Esophagus squamous epithelium (tissue), 5 donors: ENCODE measurements at regions not wholly inside any gene's neighbourhood (a gene's known extent, or its start where the extent isn't known, plus 50 kb on each side); places are given as distances from the start of the nearest gene placed in this dataset.

Source experiments
- DNase-seq: peaks from one replicate; lab custom pipeline; 2025; lab: John Stamatoyannopoulos, UW
- H3K27ac ChIP-seq, 4 donors: fragments of 200-600 bp; sonication (generic); one replicate each; pipeline ENCODE4 v1.5.1; 2016 to 2019; ENCODE audit warnings: mild to moderate bottlenecking in 1 of 4
- H3K27me3 ChIP-seq, 4 donors: fragments of 200-600 bp; sonication (generic); 1 replicate in 3 of 4; 2 replicates in 1 of 4; pipeline versions ENCODE4 v1.5.1 to v1.6.0; 2017 to 2021; ENCODE audit warnings: antibody characterized with exemption in 1 of 4
- H3K36me3 ChIP-seq, 3 donors: fragments of 200-600 bp; sonication (generic); one replicate each; pipeline ENCODE4 v1.5.1; 2016 to 2019
- H3K4me1 ChIP-seq, 3 donors: fragments of 200-600 bp; sonication (generic); one replicate each; pipeline ENCODE4 v1.5.1; 2017 to 2019
- H3K4me3 ChIP-seq, 4 donors: fragments of 200-600 bp; sonication (generic); 1 replicate in 3 of 4; 2 replicates in 1 of 4; pipeline ENCODE4 v1.5.1; 2016 to 2019; ENCODE audit warnings: mild to moderate bottlenecking in 2 of 4, moderate library complexity in 1 of 4
- H3K9me3 ChIP-seq, 3 donors: fragments of 200-600 bp; sonication (generic); one replicate each; pipeline ENCODE4 v1.5.1; 2016 to 2019
- POLR2A ChIP-seq, 4 donors: fragments of 450-650 bp; IDR thresholded peaks; one replicate each; pipeline ENCODE4 v1.6.1; 2017; ENCODE audit warnings: antibody characterized with exemption in 4 of 4, mild to moderate bottlenecking in 4 of 4, moderate library complexity in 3 of 4
- WGBS, 2 donors: methylation state at CpG; one replicate each; pipeline ENCODE4 v1.1.5; 2018; 5-methylcytosine and 5-hydroxymethylcytosine counted together
- intact Hi-C: fragments of 100-400 bp; cut with DNase I; formaldehyde crosslinking; loops from one replicate; pipeline ENCODE4 v1.15.0; 2022
- TF ChIP-seq, protein P1 (sequence below), 6 experiments: fragments of 450-650 bp in 4 of 6; fragments of 200-600 bp in 2 of 6; sonication (generic) in 2 of 6; IDR thresholded peaks; one replicate each; pipeline ENCODE4 v1.5.1; 2016 to 2019; ENCODE audit warnings: antibody characterized with exemption in 6 of 6, mild to moderate bottlenecking in 4 of 6, moderate library complexity in 4 of 6
- donor health status: DM: yes; HTN: yes; CAD: no.

GRCh38 chr12:93297032-93297431, 80.7 kb upstream of the NUDT4 start:
- Histone ChIP-seq H3K36me3 (no peaks in the 10 kb centered on the region), H3K27me3 (no peaks in the 10 kb centered on the region), H3K4me3 (no peak overlapping the region), H3K4me1 (peaks cover 0 to 1% (median 0%) of the 10 kb centered on the region in 3 donors), H3K27ac (no peak overlapping the region), H3K9me3 (no peaks in the 10 kb centered on the region)
- TF ChIP-seq, protein P1, sequence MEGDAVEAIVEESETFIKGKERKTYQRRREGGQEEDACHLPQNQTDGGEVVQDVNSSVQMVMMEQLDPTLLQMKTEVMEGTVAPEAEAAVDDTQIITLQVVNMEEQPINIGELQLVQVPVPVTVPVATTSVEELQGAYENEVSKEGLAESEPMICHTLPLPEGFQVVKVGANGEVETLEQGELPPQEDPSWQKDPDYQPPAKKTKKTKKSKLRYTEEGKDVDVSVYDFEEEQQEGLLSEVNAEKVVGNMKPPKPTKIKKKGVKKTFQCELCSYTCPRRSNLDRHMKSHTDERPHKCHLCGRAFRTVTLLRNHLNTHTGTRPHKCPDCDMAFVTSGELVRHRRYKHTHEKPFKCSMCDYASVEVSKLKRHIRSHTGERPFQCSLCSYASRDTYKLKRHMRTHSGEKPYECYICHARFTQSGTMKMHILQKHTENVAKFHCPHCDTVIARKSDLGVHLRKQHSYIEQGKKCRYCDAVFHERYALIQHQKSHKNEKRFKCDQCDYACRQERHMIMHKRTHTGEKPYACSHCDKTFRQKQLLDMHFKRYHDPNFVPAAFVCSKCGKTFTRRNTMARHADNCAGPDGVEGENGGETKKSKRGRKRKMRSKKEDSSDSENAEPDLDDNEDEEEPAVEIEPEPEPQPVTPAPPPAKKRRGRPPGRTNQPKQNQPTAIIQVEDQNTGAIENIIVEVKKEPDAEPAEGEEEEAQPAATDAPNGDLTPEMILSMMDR (IDR thresholded peaks at IDR 0.05), result no peak
- TF ChIP-seq POLR2A (IDR thresholded peaks at IDR 0.05), result no peak
- intact Hi-C loops, result no loop called here
- DNase-seq, result no peak
- WGBS, 2 donors, result 77 to 89% methylated on average over 3 of the region's 3 CpGs

- no peaks in the 10 kb centered on the region for H3K9me3 ChIP-seq
- intact Hi-C loops, result no loop called here
- TF ChIP-seq, protein P1 (IDR thresholded peaks at IDR 0.05), result no peak
- no peak for TF ChIP-seq POLR2A (IDR thresholded peaks at IDR 0.05)
- H3K4me1 ChIP-seq, result peaks cover 0 to 6% (median 0%) of the 10 kb centered on the region in 3 donors
- no peaks in the 10 kb centered on the region for H3K27me3 ChIP-seq
- DNase-seq, result no peak
- 77 to 85% methylated on average over 2 of the region's 2 CpGs for WGBS, 2 donors
- no peak overlapping the region for H3K4me3 ChIP-seq
- H3K27ac ChIP-seq, result no peak overlapping the region
- H3K36me3 ChIP-seq, result no peaks in the 10 kb centered on the region
These were observed 80.2 kb upstream of the NUDT4 start for GRCh38 chr12:93297536-93297935.

- 71 to 75% methylated on average over 5 of the region's 5 CpGs for WGBS, 2 donors
- H3K27ac ChIP-seq, result no peak overlapping the region
- TF ChIP-seq, protein P1 (IDR thresholded peaks at IDR 0.05), result no peak
- no peak for TF ChIP-seq POLR2A (IDR thresholded peaks at IDR 0.05)
These were observed 78.4 kb upstream of the NUDT4 start for GRCh38 chr12:93299262-93299846.

GRCh38 chr12:93300611-93301021, 77.1 kb upstream of the NUDT4 start:
- H3K27ac ChIP-seq, result no peak overlapping the region
- 70 to 78% methylated on average over 2 of the region's 2 CpGs for WGBS, 2 donors
- no peaks in the 10 kb centered on the region for H3K9me3 ChIP-seq
- H3K4me1 ChIP-seq, result peaks cover 0 to 11% (median 0%) of the 10 kb centered on the region in 3 donors
- no peak for TF ChIP-seq POLR2A (IDR thresholded peaks at IDR 0.05)
- TF ChIP-seq, protein P1 (IDR thresholded peaks at IDR 0.05), result no peak
- H3K4me3 ChIP-seq, result no peak overlapping the region
- H3K36me3 ChIP-seq, result no peaks in the 10 kb centered on the region
- intact Hi-C loops, result no loop called here
- no peaks in the 10 kb centered on the region for H3K27me3 ChIP-seq
- DNase-seq, result no peak

More at GRCh38 chr12:93299262-93299846, 78.4 kb upstream of the NUDT4 start:
- no peaks in the 10 kb centered on the region for H3K27me3 ChIP-seq
- no peak for DNase-seq
- peaks cover 0 to 11% (median 0%) of the 10 kb centered on the region in 3 donors for H3K4me1 ChIP-seq
- H3K4me3 ChIP-seq, result no peak overlapping the region
- intact Hi-C loops, result no loop called here
- no peaks in the 10 kb centered on the region for H3K9me3 ChIP-seq
- H3K36me3 ChIP-seq, result no peaks in the 10 kb centered on the region

GRCh38 chr12:93302331-93303229, 75.1 kb upstream of the NUDT4 start:
- Histone ChIP-seq H3K4me1 (peaks cover 0 to 11% (median 0%) of the 10 kb centered on the region in 3 donors), H3K27me3 (no peaks in the 10 kb centered on the region), H3K4me3 (no peak overlapping the region), H3K27ac (peak overlapping the region in 3 of 4 donors; percentile 18 to 61 (median 48)), H3K36me3 (no peaks in the 10 kb centered on the region), H3K9me3 (peaks cover 0 to 3% (median 0%) of the 10 kb centered on the region in 3 donors)
- WGBS, 2 donors, result 56 to 65% methylated on average over 5 of the region's 5 CpGs
- TF ChIP-seq POLR2A (IDR thresholded peaks at IDR 0.05), result no peak
- TF ChIP-seq, protein P1 (IDR thresholded peaks at IDR 0.05), result no peak
- no peak for DNase-seq
- intact Hi-C loops, result no loop called here
